SK-N-MC (cell line): ENCODE measurements at regions not wholly inside any gene's neighbourhood (a gene's known extent, or its start where the extent isn't known, plus 50 kb on each side); places are given as distances from the start of the nearest gene placed in this dataset.

Experiments used
- EZH2 ChIP-seq: fragments of 200-600 bp; sonication (generic); IDR thresholded peaks from one replicate; pipeline ENCODE4 v1.6.1; 2017; ENCODE audit warnings: antibody characterized with exemption
- FOXP2 ChIP-seq: optimal IDR thresholded peaks from 2 replicates; pipeline ENCODE3; 2011; ENCODE audit warnings: mild to moderate bottlenecking, moderate library complexity; ENCODE audit not compliant: insufficient read depth; ENCODE audit errors: extremely low read length, control extremely low read depth
- POLR2AphosphoS5 ChIP-seq: IDR thresholded peaks from 2 replicates; pipeline ENCODE4 v1.6.1; 2012; ENCODE audit warnings: mild to moderate bottlenecking, low read depth, low read length, borderline replicate concordance

DNA sequence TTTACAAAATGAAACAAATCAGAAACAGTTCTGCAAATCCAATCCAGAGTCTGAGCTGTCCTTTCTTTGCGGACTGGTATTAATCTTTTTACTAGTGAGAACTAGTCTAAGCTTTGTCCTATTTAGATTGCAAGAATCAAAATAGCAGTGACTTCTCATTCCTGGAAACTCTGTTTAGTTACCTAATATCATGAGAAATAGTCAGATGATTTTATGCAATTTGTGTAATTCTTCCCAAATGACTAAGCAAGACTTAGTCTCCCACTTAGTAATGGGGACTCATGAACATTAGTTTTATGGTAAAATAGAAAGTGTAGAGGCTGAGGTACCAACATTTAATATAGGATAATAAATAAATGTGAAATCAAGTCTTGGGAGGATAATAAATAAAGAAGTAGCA lies 341.3 kb downstream of the DNAJB9 start:
- TF ChIP-seq EZH2 (no peak), POLR2AphosphoS5 (no peak), FOXP2 (no peak)
